ENCODE measurements at regions not wholly inside any gene's neighbourhood (a gene's known extent, or its start where the extent isn't known, plus 50 kb on each side); places are given as distances from the start of the nearest gene placed in this dataset.

DNA sequence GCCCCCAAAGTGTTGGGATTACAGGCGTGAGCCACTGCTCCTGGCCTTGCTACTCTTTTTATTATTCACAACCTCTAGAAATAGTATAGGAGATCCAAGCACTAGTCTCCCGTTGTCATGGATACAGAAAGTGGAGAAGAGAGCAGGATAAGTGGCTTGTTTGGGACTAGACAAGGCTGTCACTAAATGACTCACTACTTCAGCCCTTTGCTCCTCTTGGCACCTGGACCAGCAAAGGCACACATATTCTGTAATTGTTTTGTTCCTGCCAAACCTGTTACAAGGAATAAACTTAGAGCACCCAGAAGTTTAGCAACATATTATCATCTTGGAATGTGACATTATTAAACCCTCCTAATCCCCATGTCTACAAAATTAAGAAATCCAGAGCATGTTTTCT is 427.2 kb upstream of the THBS1 start:
- TF ChIP-seq, protein P1, sequence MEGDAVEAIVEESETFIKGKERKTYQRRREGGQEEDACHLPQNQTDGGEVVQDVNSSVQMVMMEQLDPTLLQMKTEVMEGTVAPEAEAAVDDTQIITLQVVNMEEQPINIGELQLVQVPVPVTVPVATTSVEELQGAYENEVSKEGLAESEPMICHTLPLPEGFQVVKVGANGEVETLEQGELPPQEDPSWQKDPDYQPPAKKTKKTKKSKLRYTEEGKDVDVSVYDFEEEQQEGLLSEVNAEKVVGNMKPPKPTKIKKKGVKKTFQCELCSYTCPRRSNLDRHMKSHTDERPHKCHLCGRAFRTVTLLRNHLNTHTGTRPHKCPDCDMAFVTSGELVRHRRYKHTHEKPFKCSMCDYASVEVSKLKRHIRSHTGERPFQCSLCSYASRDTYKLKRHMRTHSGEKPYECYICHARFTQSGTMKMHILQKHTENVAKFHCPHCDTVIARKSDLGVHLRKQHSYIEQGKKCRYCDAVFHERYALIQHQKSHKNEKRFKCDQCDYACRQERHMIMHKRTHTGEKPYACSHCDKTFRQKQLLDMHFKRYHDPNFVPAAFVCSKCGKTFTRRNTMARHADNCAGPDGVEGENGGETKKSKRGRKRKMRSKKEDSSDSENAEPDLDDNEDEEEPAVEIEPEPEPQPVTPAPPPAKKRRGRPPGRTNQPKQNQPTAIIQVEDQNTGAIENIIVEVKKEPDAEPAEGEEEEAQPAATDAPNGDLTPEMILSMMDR (IDR thresholded peaks at IDR 0.05): no peak
- no peak for TF ChIP-seq ESRRA (CRISPR knock-in tag; IDR thresholded peaks at IDR 0.05; ENCODE audit: borderline replicate concordance)
- TF ChIP-seq SMAD3 (CRISPR knock-in tag; IDR thresholded peaks at IDR 0.05; ENCODE audit: borderline replicate concordance): no peak
- TF ChIP-seq, protein P2, sequence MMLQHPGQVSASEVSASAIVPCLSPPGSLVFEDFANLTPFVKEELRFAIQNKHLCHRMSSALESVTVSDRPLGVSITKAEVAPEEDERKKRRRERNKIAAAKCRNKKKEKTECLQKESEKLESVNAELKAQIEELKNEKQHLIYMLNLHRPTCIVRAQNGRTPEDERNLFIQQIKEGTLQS (CRISPR knock-in tag; conservative IDR thresholded peaks at IDR 0.05): no peak
- no peak for TF ChIP-seq ZNF219 (CRISPR knock-in tag; IDR thresholded peaks at IDR 0.05; ENCODE audit: borderline replicate concordance)
- TF ChIP-seq, protein P3, sequence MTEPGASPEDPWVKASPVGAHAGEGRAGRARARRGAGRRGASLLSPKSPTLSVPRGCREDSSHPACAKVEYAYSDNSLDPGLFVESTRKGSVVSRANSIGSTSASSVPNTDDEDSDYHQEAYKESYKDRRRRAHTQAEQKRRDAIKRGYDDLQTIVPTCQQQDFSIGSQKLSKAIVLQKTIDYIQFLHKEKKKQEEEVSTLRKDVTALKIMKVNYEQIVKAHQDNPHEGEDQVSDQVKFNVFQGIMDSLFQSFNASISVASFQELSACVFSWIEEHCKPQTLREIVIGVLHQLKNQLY (CRISPR knock-in tag; IDR thresholded peaks at IDR 0.05): no peak
- TF ChIP-seq NR3C1 (CRISPR knock-in tag; conservative IDR thresholded peaks at IDR 0.05; ENCODE audit: low read depth): no peak
- TF ChIP-seq, protein P4, sequence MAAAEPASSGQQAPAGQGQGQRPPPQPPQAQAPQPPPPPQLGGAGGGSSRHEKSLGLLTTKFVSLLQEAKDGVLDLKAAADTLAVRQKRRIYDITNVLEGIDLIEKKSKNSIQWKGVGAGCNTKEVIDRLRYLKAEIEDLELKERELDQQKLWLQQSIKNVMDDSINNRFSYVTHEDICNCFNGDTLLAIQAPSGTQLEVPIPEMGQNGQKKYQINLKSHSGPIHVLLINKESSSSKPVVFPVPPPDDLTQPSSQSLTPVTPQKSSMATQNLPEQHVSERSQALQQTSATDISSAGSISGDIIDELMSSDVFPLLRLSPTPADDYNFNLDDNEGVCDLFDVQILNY (CRISPR knock-in tag; IDR thresholded peaks at IDR 0.05): no peak
- TF ChIP-seq, protein P5, sequence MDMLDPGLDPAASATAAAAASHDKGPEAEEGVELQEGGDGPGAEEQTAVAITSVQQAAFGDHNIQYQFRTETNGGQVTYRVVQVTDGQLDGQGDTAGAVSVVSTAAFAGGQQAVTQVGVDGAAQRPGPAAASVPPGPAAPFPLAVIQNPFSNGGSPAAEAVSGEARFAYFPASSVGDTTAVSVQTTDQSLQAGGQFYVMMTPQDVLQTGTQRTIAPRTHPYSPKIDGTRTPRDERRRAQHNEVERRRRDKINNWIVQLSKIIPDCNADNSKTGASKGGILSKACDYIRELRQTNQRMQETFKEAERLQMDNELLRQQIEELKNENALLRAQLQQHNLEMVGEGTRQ (CRISPR knock-in tag; IDR thresholded peaks at IDR 0.05): no peak
- TF ChIP-seq, protein P6, sequence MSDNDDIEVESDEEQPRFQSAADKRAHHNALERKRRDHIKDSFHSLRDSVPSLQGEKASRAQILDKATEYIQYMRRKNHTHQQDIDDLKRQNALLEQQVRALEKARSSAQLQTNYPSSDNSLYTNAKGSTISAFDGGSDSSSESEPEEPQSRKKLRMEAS (CRISPR knock-in tag; IDR thresholded peaks at IDR 0.05): no peak
- TF ChIP-seq TEAD1 (CRISPR knock-in tag; IDR thresholded peaks at IDR 0.05): no peak
- TF ChIP-seq, protein P7, sequence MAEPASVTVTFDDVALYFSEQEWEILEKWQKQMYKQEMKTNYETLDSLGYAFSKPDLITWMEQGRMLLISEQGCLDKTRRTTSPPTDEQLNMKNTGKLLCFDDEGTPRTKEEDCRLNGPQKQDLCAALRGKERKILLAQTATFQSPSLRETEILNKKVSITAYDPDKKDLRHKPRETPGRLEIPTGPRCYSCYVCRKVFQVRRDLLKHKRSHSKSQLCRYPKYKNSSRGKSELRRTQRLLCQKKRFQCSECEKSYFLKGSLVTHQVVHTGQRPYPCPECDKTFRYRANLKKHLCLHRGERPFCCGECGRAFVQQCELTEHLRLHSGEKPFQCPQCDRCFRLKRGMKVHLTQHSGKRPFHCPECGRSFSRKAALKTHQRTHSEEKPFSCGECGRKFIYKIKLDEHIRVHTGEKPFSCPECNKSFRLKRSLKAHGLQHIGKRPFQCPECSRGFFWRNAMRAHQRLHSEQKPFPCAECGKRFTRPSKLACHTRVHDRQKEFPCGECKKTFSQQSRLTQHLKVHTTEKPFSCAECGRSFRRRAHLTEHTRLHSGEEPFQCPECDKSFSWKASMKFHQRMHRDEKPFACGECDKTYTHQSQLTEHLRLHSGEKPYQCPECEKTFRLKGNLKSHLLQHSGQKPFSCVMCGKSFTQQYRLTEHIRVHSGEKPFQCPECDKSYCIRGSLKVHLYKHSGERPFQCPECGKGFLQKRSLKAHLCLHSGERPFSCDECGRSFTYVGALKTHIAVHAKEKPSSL (CRISPR knock-in tag; conservative IDR thresholded peaks at IDR 0.05): no peak
- TF ChIP-seq, protein P8, sequence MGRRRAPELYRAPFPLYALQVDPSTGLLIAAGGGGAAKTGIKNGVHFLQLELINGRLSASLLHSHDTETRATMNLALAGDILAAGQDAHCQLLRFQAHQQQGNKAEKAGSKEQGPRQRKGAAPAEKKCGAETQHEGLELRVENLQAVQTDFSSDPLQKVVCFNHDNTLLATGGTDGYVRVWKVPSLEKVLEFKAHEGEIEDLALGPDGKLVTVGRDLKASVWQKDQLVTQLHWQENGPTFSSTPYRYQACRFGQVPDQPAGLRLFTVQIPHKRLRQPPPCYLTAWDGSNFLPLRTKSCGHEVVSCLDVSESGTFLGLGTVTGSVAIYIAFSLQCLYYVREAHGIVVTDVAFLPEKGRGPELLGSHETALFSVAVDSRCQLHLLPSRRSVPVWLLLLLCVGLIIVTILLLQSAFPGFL (CRISPR knock-in tag; IDR thresholded peaks at IDR 0.05; ENCODE audit: borderline replicate concordance): no peak
